PFSK-1 (cell line): ENCODE measurements at regions not wholly inside any gene's neighbourhood (a gene's known extent, or its start where the extent isn't known, plus 50 kb on each side); places are given as distances from the start of the nearest gene placed in this dataset.

Experiments
- SIN3A ChIP-seq: IDR thresholded peaks from 2 replicates; pipeline ENCODE4 v1.6.1; 2012; ENCODE audit warnings: mild to moderate bottlenecking, low read length, moderate library complexity, borderline replicate concordance; ENCODE audit not compliant: insufficient read depth
- TF ChIP-seq, protein P1 (sequence below), 2 experiments: IDR thresholded peaks; 2 replicates each; pipeline versions ENCODE4 v1.6.1 to v1.8.0; 2011 to 2012; ENCODE audit warnings: low read depth in 2 of 2, low read length in 2 of 2, control low read depth in 1 of 2, inconsistent platforms in 1 of 2, mild to moderate bottlenecking in 1 of 2, moderate library complexity in 1 of 2; ENCODE audit not compliant: insufficient read depth in 1 of 2

DNA sequence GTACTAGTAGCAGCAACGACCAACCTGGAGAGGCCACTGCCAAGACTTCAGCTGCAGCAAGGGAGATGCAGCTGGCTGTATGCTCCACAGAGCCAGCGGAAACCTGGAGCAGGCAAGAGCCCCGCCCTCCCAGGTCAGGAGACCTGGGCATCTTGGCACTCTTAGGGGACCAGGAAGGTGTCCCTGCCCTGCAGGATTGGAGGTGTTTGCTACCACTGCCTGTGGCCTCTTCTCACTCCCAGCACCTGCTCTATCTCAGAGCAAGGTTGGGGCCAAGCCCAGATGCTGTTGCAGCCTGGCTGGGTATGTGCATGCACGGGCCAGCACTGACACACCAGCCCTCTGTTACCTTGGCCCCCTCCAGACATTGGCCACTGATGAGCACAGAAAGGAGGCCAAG, 1512.8 kb downstream of the REEP3 start:
- TF ChIP-seq, protein P1, sequence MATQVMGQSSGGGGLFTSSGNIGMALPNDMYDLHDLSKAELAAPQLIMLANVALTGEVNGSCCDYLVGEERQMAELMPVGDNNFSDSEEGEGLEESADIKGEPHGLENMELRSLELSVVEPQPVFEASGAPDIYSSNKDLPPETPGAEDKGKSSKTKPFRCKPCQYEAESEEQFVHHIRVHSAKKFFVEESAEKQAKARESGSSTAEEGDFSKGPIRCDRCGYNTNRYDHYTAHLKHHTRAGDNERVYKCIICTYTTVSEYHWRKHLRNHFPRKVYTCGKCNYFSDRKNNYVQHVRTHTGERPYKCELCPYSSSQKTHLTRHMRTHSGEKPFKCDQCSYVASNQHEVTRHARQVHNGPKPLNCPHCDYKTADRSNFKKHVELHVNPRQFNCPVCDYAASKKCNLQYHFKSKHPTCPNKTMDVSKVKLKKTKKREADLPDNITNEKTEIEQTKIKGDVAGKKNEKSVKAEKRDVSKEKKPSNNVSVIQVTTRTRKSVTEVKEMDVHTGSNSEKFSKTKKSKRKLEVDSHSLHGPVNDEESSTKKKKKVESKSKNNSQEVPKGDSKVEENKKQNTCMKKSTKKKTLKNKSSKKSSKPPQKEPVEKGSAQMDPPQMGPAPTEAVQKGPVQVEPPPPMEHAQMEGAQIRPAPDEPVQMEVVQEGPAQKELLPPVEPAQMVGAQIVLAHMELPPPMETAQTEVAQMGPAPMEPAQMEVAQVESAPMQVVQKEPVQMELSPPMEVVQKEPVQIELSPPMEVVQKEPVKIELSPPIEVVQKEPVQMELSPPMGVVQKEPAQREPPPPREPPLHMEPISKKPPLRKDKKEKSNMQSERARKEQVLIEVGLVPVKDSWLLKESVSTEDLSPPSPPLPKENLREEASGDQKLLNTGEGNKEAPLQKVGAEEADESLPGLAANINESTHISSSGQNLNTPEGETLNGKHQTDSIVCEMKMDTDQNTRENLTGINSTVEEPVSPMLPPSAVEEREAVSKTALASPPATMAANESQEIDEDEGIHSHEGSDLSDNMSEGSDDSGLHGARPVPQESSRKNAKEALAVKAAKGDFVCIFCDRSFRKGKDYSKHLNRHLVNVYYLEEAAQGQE (IDR thresholded peaks at IDR 0.05; ENCODE audit: insufficient read depth in 1 of 2, low read depth in 2 of 2, low read length in 2 of 2): no peak
- TF ChIP-seq SIN3A: no peak
